ENCODE measurements at regions not wholly inside any gene's neighbourhood (a gene's known extent, or its start where the extent isn't known, plus 50 kb on each side); places are given as distances from the start of the nearest gene placed in this dataset.

- no peak for TF ChIP-seq POLR2A (IDR thresholded peaks at IDR 0.05)
- no peak for TF ChIP-seq CTCF (IDR thresholded peaks at IDR 0.05)
- no peak for TF ChIP-seq EP300 (IDR thresholded peaks at IDR 0.05)
Observed at GRCh38 chr2:71851094-71851750, 296.4 kb downstream of the CYP26B1 start.
